ENCODE measurements at regions not wholly inside any gene's neighbourhood (a gene's known extent, or its start where the extent isn't known, plus 50 kb on each side); places are given as distances from the start of the nearest gene placed in this dataset.
"Not testable (repeated sequence)": the region's sequence is repeated elsewhere in the genome, so short reads cannot be mapped to it uniquely, and the experiment has no call there.

- no peak for DNase-seq
These were observed 110.1 kb upstream of the SMURF2 start for GRCh38 chr17:64771980-64772844.

GRCh38 chr17:64769712-64770111 lies 107.6 kb upstream of the SMURF2 start:
- DNase-seq = no peak

- no peak for DNase-seq
These were observed 105.3 kb upstream of the SMURF2 start for GRCh38 chr17:64767269-64767997.

- DNase-seq = no peak
These were observed 103.2 kb upstream of the SMURF2 start for GRCh38 chr17:64765191-64765889.

GRCh38 chr17:64750891-64751677 lies 89.0 kb upstream of the SMURF2 start:
- no peak for DNase-seq

GRCh38 chr17:64750478-64750877 lies 88.4 kb upstream of the SMURF2 start:
- DNase-seq = no peak

GRCh38 chr17:64749306-64749705 lies 87.2 kb upstream of the SMURF2 start:
- DNase-seq = no peak

GRCh38 chr17:64747938-64748540 lies 85.9 kb upstream of the SMURF2 start:
- no peak for DNase-seq

- DNase-seq = no peak
These were observed 80.2 kb upstream of the SMURF2 start for GRCh38 chr17:64742326-64742725.

GRCh38 chr17:64741916-64742315 lies 79.8 kb upstream of the SMURF2 start:
- DNase-seq = not testable (repeated sequence)

GRCh38 chr17:64741038-64741641 lies 79.0 kb upstream of the SMURF2 start:
- no peak for DNase-seq

- no peak for DNase-seq
These were observed 77.4 kb upstream of the SMURF2 start for GRCh38 chr17:64739316-64740058.

GRCh38 chr17:64736804-64737492 lies 74.8 kb upstream of the SMURF2 start:
- peak; percentile 64 for DNase-seq

- peak; percentile 74 for DNase-seq
These were observed 70.4 kb upstream of the SMURF2 start for GRCh38 chr17:64732336-64733006.

- not testable (repeated sequence) for DNase-seq
These were observed 67.9 kb upstream of the SMURF2 start for GRCh38 chr17:64730023-64730422.

GRCh38 chr17:64729201-64729600 lies 67.1 kb upstream of the SMURF2 start:
- no peak for DNase-seq

GRCh38 chr17:64728041-64728695 lies 66.1 kb upstream of the SMURF2 start:
- no peak for DNase-seq

- not testable (repeated sequence) for DNase-seq
These were observed 63.9 kb upstream of the SMURF2 start for GRCh38 chr17:64726025-64726424.

GRCh38 chr17:64724246-64724645 lies 62.1 kb upstream of the SMURF2 start:
- DNase-seq = not testable (repeated sequence)
